ENCODE measurements at regions not wholly inside any gene's neighbourhood (a gene's known extent, or its start where the extent isn't known, plus 50 kb on each side); places are given as distances from the start of the nearest gene placed in this dataset.

DNA sequence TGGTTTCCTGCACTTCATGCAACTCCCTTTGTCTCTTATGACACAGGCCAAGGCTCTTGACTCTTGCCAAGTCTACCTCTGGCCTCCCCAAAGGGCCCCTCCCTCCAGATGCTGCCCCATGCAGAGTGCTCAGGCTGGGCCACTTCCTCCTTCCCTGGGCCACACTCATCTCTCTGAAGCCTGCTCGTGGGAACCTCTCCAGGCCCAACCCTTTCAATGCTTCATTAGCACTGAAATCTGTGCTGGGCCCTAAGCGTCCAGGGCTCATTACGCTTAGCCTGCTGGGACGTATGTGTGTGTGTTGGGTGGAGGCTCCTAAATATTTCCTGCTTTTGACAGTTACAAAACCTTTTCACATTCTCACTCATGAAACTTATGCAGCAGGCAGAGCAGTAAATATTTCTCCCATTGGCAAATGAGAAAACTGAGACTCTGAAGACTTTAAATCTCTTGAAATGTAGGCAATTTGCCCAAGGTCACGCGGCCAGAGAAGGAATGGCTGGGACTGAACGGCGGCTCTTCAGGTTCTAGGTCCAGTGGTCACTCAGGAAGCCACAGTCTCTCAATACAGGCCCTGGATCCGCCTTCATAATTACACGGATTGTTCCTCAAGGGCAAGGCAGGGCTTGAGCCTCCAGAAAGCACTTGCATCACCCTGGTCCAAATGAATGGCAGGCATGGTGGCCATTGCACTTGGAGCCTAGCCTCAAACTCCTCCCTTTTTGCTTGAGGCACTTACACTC is 241.7 kb upstream of the HES1 start:
- no peak overlapping the region for H2AFZ ChIP-seq (ENCODE audit: low read depth, low read length)
- no peaks in the 10 kb centered on the region for H3K27me3 ChIP-seq (ENCODE audit: insufficient read depth, low read depth, low read length)
- H3K9me2 ChIP-seq (ENCODE audit: insufficient read depth, low read length), result no peaks in the 10 kb centered on the region
- H3K79me2 ChIP-seq (replicated peaks; ENCODE audit: insufficient read depth, low read length), result no peaks in the 10 kb centered on the region
- H3K36me3 ChIP-seq (ENCODE audit: insufficient read depth, low read length), result no peaks in the 10 kb centered on the region
- H3K4me3 ChIP-seq (ENCODE audit: low read length), result no peak overlapping the region
- TF ChIP-seq EZH2 (IDR thresholded peaks at IDR 0.05; ENCODE audit: borderline replicate concordance, insufficient read depth, low read length, poor library complexity, severe bottlenecking), result no peak
- TF ChIP-seq, protein P1, sequence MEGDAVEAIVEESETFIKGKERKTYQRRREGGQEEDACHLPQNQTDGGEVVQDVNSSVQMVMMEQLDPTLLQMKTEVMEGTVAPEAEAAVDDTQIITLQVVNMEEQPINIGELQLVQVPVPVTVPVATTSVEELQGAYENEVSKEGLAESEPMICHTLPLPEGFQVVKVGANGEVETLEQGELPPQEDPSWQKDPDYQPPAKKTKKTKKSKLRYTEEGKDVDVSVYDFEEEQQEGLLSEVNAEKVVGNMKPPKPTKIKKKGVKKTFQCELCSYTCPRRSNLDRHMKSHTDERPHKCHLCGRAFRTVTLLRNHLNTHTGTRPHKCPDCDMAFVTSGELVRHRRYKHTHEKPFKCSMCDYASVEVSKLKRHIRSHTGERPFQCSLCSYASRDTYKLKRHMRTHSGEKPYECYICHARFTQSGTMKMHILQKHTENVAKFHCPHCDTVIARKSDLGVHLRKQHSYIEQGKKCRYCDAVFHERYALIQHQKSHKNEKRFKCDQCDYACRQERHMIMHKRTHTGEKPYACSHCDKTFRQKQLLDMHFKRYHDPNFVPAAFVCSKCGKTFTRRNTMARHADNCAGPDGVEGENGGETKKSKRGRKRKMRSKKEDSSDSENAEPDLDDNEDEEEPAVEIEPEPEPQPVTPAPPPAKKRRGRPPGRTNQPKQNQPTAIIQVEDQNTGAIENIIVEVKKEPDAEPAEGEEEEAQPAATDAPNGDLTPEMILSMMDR (IDR thresholded peaks at IDR 0.05; ENCODE audit: poor library complexity, severe bottlenecking), result no peak
- no peak for TF ChIP-seq POLR2AphosphoS5 (IDR thresholded peaks at IDR 0.05)
- no peak overlapping the region for H3K4me2 ChIP-seq (ENCODE audit: low read length)
- no peaks in the 10 kb centered on the region for H3K9me3 ChIP-seq (ENCODE audit: low read length)
- H3F3A ChIP-seq (ENCODE audit: insufficient read depth, low read length, poor library complexity, severe bottlenecking), result no peaks in the 10 kb centered on the region
- H3K27ac ChIP-seq (ENCODE audit: low read length), result no peak overlapping the region
- no peaks in the 10 kb centered on the region for H4K20me1 ChIP-seq (ENCODE audit: insufficient read depth)
- H3K9ac ChIP-seq (ENCODE audit: low read length), result no peak overlapping the region

DNA sequence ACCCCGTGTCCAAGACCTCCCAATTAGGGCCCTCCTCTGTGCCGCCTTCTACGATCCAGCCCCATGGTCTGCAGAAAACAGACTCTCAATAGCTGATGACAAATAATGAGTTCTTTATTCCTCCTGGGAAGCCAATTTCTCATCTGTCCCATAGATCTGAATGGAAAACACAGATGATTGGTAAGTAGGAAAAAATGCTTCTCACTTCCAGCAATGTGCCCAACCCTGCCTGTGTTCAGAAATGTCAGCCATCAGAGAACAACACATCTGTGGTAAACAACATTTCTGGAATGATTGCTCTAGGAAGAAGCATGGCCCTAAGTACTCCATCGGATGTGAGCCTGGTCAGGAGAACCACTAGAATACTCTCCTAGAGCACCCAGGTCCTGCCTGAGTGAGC is 240.5 kb upstream of the HES1 start:
- no peak overlapping the region for H3K4me2 ChIP-seq (ENCODE audit: low read length)
- no peaks in the 10 kb centered on the region for H3F3A ChIP-seq (ENCODE audit: insufficient read depth, low read length, poor library complexity, severe bottlenecking)
- no peak overlapping the region for H2AFZ ChIP-seq (ENCODE audit: low read depth, low read length)
- no peaks in the 10 kb centered on the region for H3K36me3 ChIP-seq (ENCODE audit: insufficient read depth, low read length)
- H3K4me3 ChIP-seq (ENCODE audit: low read length), result no peak overlapping the region
- no peak overlapping the region for H3K27ac ChIP-seq (ENCODE audit: low read length)
- H3K9ac ChIP-seq (ENCODE audit: low read length), result no peak overlapping the region
- H3K9me2 ChIP-seq (ENCODE audit: insufficient read depth, low read length), result no peaks in the 10 kb centered on the region
- H4K20me1 ChIP-seq (ENCODE audit: insufficient read depth), result no peaks in the 10 kb centered on the region
- TF ChIP-seq TAF1 (IDR thresholded peaks at IDR 0.05; ENCODE audit: low read depth) (no peak), MXI1 (conservative IDR thresholded peaks at IDR 0.05; ENCODE audit: poor library complexity, severe bottlenecking) (no peak), SMC3 (conservative IDR thresholded peaks at IDR 0.05; ENCODE audit: poor library complexity) (no peak), EP300 (conservative IDR thresholded peaks at IDR 0.05; ENCODE audit: poor library complexity, severe bottlenecking) (no peak), POLR2AphosphoS5 (IDR thresholded peaks at IDR 0.05) (no peak), EZH2 (IDR thresholded peaks at IDR 0.05; ENCODE audit: borderline replicate concordance, insufficient read depth, low read length, poor library complexity, severe bottlenecking) (no peak), RAD21 (conservative IDR thresholded peaks at IDR 0.05) (no peak)
- TF ChIP-seq, protein P1 (IDR thresholded peaks at IDR 0.05; ENCODE audit: poor library complexity, severe bottlenecking), result no peak
- TF ChIP-seq, protein P2, sequence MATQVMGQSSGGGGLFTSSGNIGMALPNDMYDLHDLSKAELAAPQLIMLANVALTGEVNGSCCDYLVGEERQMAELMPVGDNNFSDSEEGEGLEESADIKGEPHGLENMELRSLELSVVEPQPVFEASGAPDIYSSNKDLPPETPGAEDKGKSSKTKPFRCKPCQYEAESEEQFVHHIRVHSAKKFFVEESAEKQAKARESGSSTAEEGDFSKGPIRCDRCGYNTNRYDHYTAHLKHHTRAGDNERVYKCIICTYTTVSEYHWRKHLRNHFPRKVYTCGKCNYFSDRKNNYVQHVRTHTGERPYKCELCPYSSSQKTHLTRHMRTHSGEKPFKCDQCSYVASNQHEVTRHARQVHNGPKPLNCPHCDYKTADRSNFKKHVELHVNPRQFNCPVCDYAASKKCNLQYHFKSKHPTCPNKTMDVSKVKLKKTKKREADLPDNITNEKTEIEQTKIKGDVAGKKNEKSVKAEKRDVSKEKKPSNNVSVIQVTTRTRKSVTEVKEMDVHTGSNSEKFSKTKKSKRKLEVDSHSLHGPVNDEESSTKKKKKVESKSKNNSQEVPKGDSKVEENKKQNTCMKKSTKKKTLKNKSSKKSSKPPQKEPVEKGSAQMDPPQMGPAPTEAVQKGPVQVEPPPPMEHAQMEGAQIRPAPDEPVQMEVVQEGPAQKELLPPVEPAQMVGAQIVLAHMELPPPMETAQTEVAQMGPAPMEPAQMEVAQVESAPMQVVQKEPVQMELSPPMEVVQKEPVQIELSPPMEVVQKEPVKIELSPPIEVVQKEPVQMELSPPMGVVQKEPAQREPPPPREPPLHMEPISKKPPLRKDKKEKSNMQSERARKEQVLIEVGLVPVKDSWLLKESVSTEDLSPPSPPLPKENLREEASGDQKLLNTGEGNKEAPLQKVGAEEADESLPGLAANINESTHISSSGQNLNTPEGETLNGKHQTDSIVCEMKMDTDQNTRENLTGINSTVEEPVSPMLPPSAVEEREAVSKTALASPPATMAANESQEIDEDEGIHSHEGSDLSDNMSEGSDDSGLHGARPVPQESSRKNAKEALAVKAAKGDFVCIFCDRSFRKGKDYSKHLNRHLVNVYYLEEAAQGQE (IDR thresholded peaks at IDR 0.05; ENCODE audit: borderline replicate concordance), result no peak
- H3K9me3 ChIP-seq (ENCODE audit: low read length), result no peaks in the 10 kb centered on the region
- no peaks in the 10 kb centered on the region for H3K79me2 ChIP-seq (replicated peaks; ENCODE audit: insufficient read depth, low read length)
- no peaks in the 10 kb centered on the region for H3K27me3 ChIP-seq (ENCODE audit: insufficient read depth, low read depth, low read length)

All from neural cell (in vitro differentiated cells).